SK-N-SH (cell line): ENCODE measurements at regions not wholly inside any gene's neighbourhood (a gene's known extent, or its start where the extent isn't known, plus 50 kb on each side); places are given as distances from the start of the nearest gene placed in this dataset.

ENCODE experiments used
- CTCF ChIA-PET: fragments of 300-600, 350-600 bp; formaldehyde crosslinking; extraction: SDS; loops from one replicate; lab custom pipeline; 2021; lab: Yijun Ruan, JAX
- POLR2A ChIA-PET: fragments of 350-600 bp; sonication (Branson Sonifier 250); formaldehyde crosslinking; extraction: SDS; loops from one replicate; lab custom pipeline; 2020; ENCODE audit warnings: antibody characterized with exemption, inconsistent platforms; lab: Yijun Ruan, JAX
- DNase-seq: peaks from one replicate; pipeline ENCODE4 v3.0.0; 2012
- H2AFZ ChIP-seq: fragments of 200-600 bp; sonication (generic); 2 replicates; pipeline ENCODE4 v1.8.1; 2016; ENCODE audit warnings: antibody characterized with exemption, mild to moderate bottlenecking, low read depth
- H3F3A ChIP-seq: fragments of 200-600 bp; sonication (generic); replicated peaks from 2 replicates; pipeline ENCODE3; 2016; ENCODE audit warnings: antibody characterized with exemption, mild to moderate bottlenecking; ENCODE audit not compliant: insufficient read depth
- H3K27ac ChIP-seq, 2 experiments: fragments of 200-500 bp in 1 of 2; fragments of 200-600 bp in 1 of 2; sonication (Bioruptor generic) in 1 of 2; sonication (generic), shearing (Covaris generic) in 1 of 2; 2 replicates each; pipeline versions ENCODE4 v1.5.1 to v1.6.1; 2014 to 2016; ENCODE audit warnings: low read depth in 2 of 2, inconsistent platforms in 1 of 2, low read length in 1 of 2, mild to moderate bottlenecking in 1 of 2, mixed read lengths in 1 of 2
- H3K27me3 ChIP-seq: fragments of 200-600 bp; sonication (generic), shearing (Covaris generic); 2 replicates; pipeline ENCODE4 v1.6.1; 2016; ENCODE audit warnings: mixed run types; ENCODE audit not compliant: insufficient read depth
- H3K36me3 ChIP-seq, 2 experiments: fragments of 200-500 bp in 1 of 2; fragments of 200-600 bp in 1 of 2; sonication (Bioruptor generic) in 1 of 2; sonication (generic) in 1 of 2; replicated peaks in 1 of 2; 2 replicates each; pipeline versions ENCODE3 to v1.5.1; 2014 to 2016; ENCODE audit warnings: low read length in 1 of 2, mild to moderate bottlenecking in 1 of 2; ENCODE audit not compliant: insufficient read depth in 2 of 2, control insufficient read depth in 1 of 2
- H3K4me1 ChIP-seq, 2 experiments: fragments of 200-500 bp in 1 of 2; fragments of 200-600 bp in 1 of 2; sonication (Bioruptor generic) in 1 of 2; sonication (generic), shearing (Covaris generic) in 1 of 2; 2 replicates each; pipeline versions ENCODE4 v1.5.1 to v1.6.1; 2014 to 2016; ENCODE audit warnings: low read depth in 1 of 2, low read length in 1 of 2, mixed run types in 1 of 2; ENCODE audit not compliant: insufficient read depth in 2 of 2, control insufficient read depth in 1 of 2
- H3K4me2 ChIP-seq: fragments of 200-600 bp; sonication (generic), shearing (Covaris generic); 2 replicates; pipeline ENCODE4 v1.6.1; 2017; ENCODE audit warnings: mixed run types
- H3K4me3 ChIP-seq, 2 experiments: fragments of 200-500 bp in 1 of 2; fragments of 200-600 bp in 1 of 2; sonication (Bioruptor generic) in 1 of 2; sonication (generic), shearing (Covaris generic) in 1 of 2; 2 replicates each; pipeline versions ENCODE4 v1.5.1 to v1.8.1; 2014 to 2016; ENCODE audit warnings: low read depth in 2 of 2, inconsistent platforms in 1 of 2, low read length in 1 of 2, mild to moderate bottlenecking in 1 of 2, mixed read lengths in 1 of 2, moderate library complexity in 1 of 2
- H3K79me2 ChIP-seq: fragments of 200-600 bp; sonication (generic); 2 replicates; pipeline ENCODE4 v1.8.1; 2017; ENCODE audit warnings: mild to moderate bottlenecking; ENCODE audit not compliant: insufficient read depth
- H3K9ac ChIP-seq: fragments of 200-600 bp; sonication (generic); 2 replicates; pipeline ENCODE4 v1.6.1; 2017; ENCODE audit warnings: mixed run types
- H3K9me2 ChIP-seq: fragments of 200-600 bp; sonication (generic); 2 replicates; pipeline ENCODE4 v1.6.1; 2017; ENCODE audit warnings: mixed run types
- H3K9me3 ChIP-seq: fragments of 200-600 bp; sonication (generic); 2 replicates; pipeline ENCODE4 v1.6.1; 2017; ENCODE audit warnings: mixed run types, mild to moderate bottlenecking, moderate library complexity
- H4K20me1 ChIP-seq: fragments of 200-600 bp; sonication (generic); 2 replicates; pipeline ENCODE4 v1.6.1; 2017; ENCODE audit warnings: mild to moderate bottlenecking, mixed run types; ENCODE audit not compliant: insufficient read depth
- CTCF ChIP-seq: fragments of 200-600 bp; sonication (generic); IDR thresholded peaks from 2 replicates; pipeline ENCODE4 v1.6.1; 2017; ENCODE audit warnings: antibody characterized with exemption, mild to moderate bottlenecking, moderate library complexity
- ELF1 ChIP-seq: IDR thresholded peaks from 2 replicates; pipeline ENCODE4 v1.4.0; 2012
- EZH2phosphoT487 ChIP-seq: fragments of 200-600 bp; sonication (generic); IDR thresholded peaks from 2 replicates; pipeline ENCODE4 v1.6.1; 2017; ENCODE audit warnings: low read depth, mixed run types, mild to moderate bottlenecking, antibody characterized with exemption, moderate library complexity, borderline replicate concordance
- FOXJ3 ChIP-seq: sonication (generic); formaldehyde crosslinking; IDR thresholded peaks from 2 replicates; pipeline ENCODE4 v1.5.1; 2020; ENCODE audit warnings: mild to moderate bottlenecking, missing genetic modification reagents
- FOXM1 ChIP-seq: IDR thresholded peaks from 2 replicates; pipeline ENCODE4 v1.4.0; 2012; ENCODE audit warnings: low read depth, mild to moderate bottlenecking
- GABPA ChIP-seq: IDR thresholded peaks from 2 replicates; pipeline ENCODE4 v1.4.0; 2012; ENCODE audit warnings: low read depth, mild to moderate bottlenecking
- IRF3 ChIP-seq: fragments of 150-350 bp; IDR thresholded peaks from 2 replicates; pipeline ENCODE4 v1.6.1; 2016; ENCODE audit warnings: mild to moderate bottlenecking, low read depth, low read length
- JUND ChIP-seq: IDR thresholded peaks from 2 replicates; pipeline ENCODE4 v1.4.0; 2012
- MAX ChIP-seq: IDR thresholded peaks from 2 replicates; pipeline ENCODE4 v1.4.0; 2012; ENCODE audit warnings: low read depth
- MXI1 ChIP-seq: IDR thresholded peaks from 2 replicates; pipeline ENCODE4 v1.6.1; 2012; ENCODE audit warnings: mild to moderate bottlenecking, low read depth, low read length, improper control_type of control experiment
- PBX3 ChIP-seq: IDR thresholded peaks from 2 replicates; pipeline ENCODE4; 2012
- REST ChIP-seq: IDR thresholded peaks from 2 replicates; pipeline ENCODE4 v1.6.1; 2012; ENCODE audit warnings: mild to moderate bottlenecking, low read depth, low read length, moderate library complexity
- RFX5 ChIP-seq: IDR thresholded peaks from 2 replicates; pipeline ENCODE4 v1.6.1; 2012; ENCODE audit warnings: mild to moderate bottlenecking, improper control_type of control experiment, low read length
- RXRA ChIP-seq: IDR thresholded peaks from 2 replicates; pipeline ENCODE4 v1.4.0; 2012; ENCODE audit warnings: low read depth, mild to moderate bottlenecking, borderline replicate concordance
- TEAD4 ChIP-seq: IDR thresholded peaks from 2 replicates; pipeline ENCODE4 v1.4.0; 2012; ENCODE audit warnings: mild to moderate bottlenecking, borderline replicate concordance; ENCODE audit not compliant: insufficient read depth
- ZBTB33 ChIP-seq: IDR thresholded peaks from 2 replicates; pipeline ENCODE4 v1.4.0; 2012; ENCODE audit warnings: low read depth, borderline replicate concordance
- WGBS: methylation state at CpG from one replicate; pipeline ENCODE4 v1.1.6; 2017; ENCODE audit warnings: low lambda C conversion rate; 5-methylcytosine and 5-hydroxymethylcytosine counted together

- H3F3A ChIP-seq: no peaks in the 10 kb centered on the region
- H3K9me3 ChIP-seq: no peaks in the 10 kb centered on the region
- H3K36me3 ChIP-seq: no peaks in the 10 kb centered on the region
- H3K27ac ChIP-seq: no peak overlapping the region
- CTCF ChIA-PET: no interaction called here
- no peaks in the 10 kb centered on the region for H3K9me2 ChIP-seq
- 8% methylated on average over 5 of the region's 7 CpGs for WGBS
- peaks cover 10% of the 10 kb centered on the region; the same call in 1 of the 2 replicates for H3K27me3 ChIP-seq
- no peak overlapping the region for H3K9ac ChIP-seq
- H4K20me1 ChIP-seq: no peaks in the 10 kb centered on the region
- no peaks in the 10 kb centered on the region for H3K4me1 ChIP-seq
- no peak overlapping the region for H3K4me2 ChIP-seq
- TF ChIP-seq ZBTB33 (no peak), FOXM1 (no peak), REST (no peak), CTCF (no peak), RXRA (no peak), JUND (no peak), PBX3 (no peak), MAX (no peak), FOXJ3 (CRISPR knock-in tag) (no peak), RFX5 (no peak), GABPA (no peak), MXI1 (no peak), EZH2phosphoT487 (no peak), TEAD4 (no peak), ELF1 (no peak), IRF3 (no peak)
- TF ChIP-seq, all 33 proteins: peak for 0
- H3K79me2 ChIP-seq: no peaks in the 10 kb centered on the region
- POLR2A ChIA-PET: no interaction called here
- no peak overlapping the region for H3K4me3 ChIP-seq
- H2AFZ ChIP-seq: no peak overlapping the region
- no peak for DNase-seq
Measured at GRCh38 chr5:2687746-2688145, 63.7 kb downstream of the IRX2 start.
